Left lobe of liver (tissue), 2 donors: ENCODE measurements at regions not wholly inside any gene's neighbourhood (a gene's known extent, or its start where the extent isn't known, plus 50 kb on each side); places are given as distances from the start of the nearest gene placed in this dataset.
A peak's percentile ranks its signal among the peaks of the same experiment; 100 is the strongest.
"Not testable (repeated sequence)": the region's sequence is repeated elsewhere in the genome, so short reads cannot be mapped to it uniquely, and the experiment has no call there.

Experiments used
- ATAC-seq: fragments of 200-7000 bp; cut with Tn5 transposase; one replicate; pipeline ENCODE4 v1.9.1; 2020; ENCODE audit warnings: mild to moderate bottlenecking, moderate library complexity
- DNase-seq: peaks from one replicate; pipeline ENCODE4 v3.0.0-alpha.2; 2020; ENCODE audit warnings: low spot score
- donor health status: DM: no; HTN: no; CAD: no; lungs with moderate emphysema.
- donor health status: DM: no; HTN: yes; CAD: no.

DNA sequence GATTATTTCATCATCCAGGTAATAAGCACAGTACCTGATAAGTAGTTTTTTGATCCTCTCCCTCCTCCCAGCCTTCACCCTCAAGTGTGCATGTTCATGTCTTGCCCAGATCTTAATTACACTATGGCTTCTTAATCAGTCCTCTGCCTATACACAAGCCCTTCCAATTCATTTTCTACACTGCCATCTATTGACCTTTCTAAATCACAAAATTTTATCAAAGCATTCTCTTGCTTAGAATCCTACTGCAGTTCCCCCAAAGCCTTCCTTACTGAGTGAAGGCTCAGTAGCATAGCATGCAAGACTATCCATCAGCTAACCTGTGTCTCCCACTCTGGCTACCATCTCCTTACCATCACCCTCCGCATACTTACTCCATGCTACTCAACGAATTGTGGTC, 51.3 kb downstream of the ASAH2 start:
- not testable (repeated sequence) for DNase-seq
- ATAC-seq, result peak; percentile 23

DNA sequence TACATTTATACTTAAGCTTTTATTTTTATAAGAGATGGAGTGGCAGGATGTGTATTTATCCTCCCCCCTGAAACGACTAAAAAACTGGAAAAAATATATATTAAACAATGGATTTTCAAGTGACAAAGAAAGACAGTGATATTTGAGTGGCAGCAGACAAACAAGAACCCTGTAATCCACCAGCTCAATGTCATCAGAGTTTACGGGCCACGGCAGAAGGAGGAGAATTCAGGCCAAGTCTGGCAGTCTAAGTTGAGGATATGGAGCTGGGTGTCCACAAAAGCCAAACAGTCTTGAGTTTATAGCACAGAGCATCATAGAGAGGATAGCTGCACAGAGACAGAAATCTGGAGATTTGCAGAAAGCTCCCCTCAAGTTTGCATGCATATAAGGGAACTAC, 58.2 kb downstream of the ASAH2 start:
- not testable (repeated sequence) for DNase-seq, ATAC-seq
